ENCODE measurements at regions not wholly inside any gene's neighbourhood (a gene's known extent, or its start where the extent isn't known, plus 50 kb on each side); places are given as distances from the start of the nearest gene placed in this dataset.

DNA sequence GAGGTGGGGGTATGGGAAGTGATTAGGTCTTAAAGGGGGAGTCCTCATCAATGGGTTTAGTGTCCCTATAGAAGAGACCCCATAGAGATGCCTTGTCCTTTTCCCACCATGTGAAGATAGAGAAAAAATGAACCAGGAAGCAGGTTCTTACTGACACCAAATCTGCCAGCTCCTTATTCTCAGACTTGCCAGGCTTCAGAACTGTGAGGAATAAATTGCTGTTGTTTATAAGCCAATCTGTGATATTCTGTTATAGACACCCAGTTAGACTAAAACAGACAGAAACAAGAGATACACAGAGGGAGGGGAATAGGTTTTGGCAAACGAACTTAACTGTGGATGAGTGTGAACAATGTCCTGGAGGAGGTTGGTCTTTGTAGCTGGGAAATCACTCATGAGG, 381.4 kb downstream of the ADRA2A start:
- DNase-seq, result no peak

DNA sequence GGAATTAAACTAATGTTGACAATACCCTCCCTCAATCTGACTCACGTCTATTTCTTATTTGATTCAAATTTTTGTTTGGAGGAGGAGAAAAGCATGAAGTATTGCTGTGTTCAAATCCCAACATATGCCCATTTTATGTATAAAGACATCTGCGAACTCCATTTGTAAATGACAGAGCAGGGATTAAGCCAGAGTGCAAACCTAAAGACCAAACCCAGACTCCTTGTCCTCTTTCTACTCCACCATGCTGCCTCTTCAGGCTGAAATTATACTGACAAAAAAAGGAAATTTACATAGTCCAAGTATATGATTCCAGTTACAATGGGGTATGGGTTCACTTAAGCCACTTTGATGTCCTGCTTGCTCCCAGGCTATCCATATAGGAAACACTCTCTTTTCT, 383.1 kb downstream of the ADRA2A start:
- no peak for DNase-seq

DNA sequence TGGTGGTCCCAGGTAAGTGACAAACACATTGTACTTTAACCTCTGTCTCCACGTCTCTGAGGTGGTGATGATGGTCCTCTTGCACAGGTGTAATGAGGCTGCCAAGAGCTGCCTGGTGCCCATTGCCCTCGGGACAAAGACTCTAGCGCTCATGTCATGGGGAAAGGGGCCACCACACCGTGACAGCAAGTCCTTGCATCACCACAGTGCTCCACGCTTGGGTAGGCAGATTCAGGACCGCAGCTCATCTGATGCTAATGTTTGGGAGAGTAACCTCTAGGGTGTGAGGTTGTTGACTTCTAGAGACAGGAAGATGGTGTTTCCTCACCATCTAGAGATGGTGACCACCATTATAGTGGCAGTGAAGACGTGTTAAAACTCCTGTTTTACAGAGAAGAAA, 395.6 kb downstream of the ADRA2A start:
- no peak for DNase-seq

DNA sequence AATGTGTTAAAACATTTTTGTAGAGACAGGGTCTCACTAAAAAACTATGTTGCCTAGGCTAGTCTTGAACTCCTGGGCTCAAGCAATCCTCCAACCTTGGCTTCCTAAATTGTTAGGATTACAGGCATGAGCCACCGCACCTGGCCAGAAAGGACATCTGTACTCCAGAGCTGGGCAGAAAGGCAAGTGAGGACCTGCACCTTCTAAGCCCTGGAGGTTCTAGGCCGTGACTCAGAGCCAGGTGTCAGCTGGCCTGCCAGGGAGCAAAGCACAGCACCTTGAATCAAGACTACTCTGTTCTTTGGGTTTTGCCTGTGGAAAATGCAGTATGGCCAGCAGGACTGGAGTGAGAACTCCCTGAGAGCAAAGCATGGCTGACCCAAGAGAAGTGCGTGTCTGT, 396.5 kb downstream of the ADRA2A start:
- no peak for DNase-seq

DNA sequence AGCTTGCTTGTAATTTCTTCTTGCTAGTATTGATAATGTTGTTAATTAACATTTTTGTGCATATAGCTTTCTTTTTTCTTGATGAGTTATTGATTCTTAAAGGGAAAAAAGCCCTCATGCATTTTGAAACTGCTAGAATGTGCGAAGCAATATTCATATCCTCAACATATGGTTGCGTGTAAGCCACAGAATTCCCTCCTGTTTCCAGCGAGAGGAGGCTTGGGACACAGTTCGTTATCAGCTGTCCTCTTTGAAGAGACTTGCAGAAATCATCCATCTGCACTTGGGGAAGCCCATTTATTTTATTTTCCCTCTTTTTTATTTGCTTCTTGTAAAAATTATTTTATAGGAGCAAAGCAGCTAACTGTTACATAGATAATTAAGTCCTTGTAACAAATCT, 398.0 kb downstream of the ADRA2A start:
- no peak for DNase-seq

DNA sequence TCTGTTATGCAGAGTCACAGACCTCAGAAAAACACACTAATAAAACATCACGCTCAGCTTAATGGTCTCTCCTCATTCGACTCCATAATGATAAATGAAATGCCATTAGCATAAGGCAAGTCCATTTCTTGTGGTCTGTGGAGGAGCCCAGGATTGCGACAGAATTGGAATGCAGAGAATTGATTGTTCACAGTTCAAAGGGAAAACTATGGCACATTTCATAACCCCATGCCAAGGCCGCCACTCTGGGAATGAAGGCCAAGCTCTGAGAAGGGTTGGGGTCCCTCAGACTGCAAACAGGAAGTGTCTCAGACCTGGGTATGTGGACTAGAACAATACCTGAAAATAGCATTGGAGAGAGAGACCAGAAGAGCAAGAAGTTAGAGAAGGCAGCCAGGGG, 398.9 kb downstream of the ADRA2A start:
- no peak for DNase-seq

DNA sequence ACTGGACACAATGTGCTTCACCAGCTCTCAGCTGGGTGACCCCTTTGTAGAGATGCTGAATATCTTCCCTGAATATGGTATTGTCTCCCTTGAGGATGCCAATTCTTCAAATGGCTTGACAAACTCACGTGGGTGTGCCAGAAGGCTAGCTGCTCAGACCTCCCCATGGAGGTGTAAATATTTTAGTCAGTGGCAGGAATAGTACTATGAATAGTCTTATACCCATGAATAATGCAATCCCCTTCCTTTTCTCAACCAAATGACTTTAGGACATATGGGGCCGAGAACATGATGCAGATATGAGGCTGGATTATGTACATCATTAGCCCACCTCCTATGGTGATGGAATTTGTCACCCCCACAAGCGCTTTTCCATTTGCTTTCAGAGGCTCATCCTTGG, 401.8 kb downstream of the ADRA2A start:
- DNase-seq, result no peak

DNA sequence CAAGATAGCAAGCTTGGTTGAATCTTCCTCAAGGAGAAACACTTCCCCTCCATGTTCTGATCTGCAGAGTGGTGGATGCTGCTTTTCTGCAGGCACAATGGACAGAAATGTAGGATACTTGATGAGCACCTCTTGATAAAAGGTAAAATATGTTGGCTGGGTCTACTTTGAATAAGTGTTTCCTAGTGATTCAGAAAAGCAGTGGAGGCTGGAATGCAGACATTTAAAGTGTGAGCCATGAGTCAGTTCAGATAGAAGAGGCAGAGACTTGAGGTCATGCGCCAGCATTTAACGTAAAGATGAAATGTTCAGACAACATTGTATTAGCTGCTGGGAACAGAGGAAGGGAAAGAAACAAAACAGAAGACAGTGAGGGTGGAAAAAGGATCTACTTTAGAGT, 403.1 kb downstream of the ADRA2A start:
- no peak for DNase-seq

DNA sequence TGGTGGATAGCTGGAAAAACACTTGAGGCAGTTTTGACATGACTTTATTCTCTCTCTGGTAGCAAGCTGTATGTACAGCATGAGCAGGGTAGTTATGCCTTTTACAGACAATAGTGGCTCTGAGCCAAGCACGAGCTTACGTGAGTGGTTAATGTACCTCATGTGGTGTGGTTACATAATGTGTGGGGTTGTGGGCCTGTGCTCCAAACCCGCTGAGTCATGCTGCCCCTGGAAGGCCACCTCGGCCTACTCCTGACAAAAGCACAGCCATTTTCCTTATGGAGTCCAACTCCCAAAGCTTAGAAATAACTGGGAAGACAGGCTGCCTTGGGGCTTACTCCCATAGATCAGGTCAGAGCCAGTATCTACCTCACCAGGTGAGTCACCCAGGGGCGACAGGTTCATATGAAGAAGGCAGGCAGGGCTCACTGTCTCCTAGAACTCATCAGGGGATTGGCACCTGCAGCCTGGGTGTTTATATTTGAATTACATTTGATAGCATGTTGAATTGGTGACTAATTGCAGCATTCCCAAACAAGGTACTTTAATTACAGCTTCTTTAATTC, 404.5 kb downstream of the ADRA2A start:
- DNase-seq, result no peak

DNA sequence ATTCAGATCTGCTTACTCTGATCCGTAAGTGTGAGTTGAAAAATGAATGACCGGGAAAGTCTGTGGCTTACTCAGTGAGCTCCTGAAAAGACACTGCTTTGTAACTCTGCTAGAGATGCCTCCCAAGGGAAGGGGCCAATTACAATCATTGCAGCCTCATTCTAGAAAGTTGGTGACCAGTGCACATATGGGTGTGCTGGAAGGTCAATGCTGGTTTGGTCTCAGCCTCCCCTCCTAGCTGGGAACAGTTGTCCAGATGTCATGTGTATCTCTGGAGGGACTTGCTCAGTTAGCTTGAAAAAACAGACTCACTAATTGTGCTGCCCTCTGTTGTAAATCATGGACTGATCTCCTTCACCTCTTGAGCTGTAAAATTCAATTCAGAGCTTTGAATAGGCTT, 405.0 kb downstream of the ADRA2A start:
- no peak for DNase-seq

DNA sequence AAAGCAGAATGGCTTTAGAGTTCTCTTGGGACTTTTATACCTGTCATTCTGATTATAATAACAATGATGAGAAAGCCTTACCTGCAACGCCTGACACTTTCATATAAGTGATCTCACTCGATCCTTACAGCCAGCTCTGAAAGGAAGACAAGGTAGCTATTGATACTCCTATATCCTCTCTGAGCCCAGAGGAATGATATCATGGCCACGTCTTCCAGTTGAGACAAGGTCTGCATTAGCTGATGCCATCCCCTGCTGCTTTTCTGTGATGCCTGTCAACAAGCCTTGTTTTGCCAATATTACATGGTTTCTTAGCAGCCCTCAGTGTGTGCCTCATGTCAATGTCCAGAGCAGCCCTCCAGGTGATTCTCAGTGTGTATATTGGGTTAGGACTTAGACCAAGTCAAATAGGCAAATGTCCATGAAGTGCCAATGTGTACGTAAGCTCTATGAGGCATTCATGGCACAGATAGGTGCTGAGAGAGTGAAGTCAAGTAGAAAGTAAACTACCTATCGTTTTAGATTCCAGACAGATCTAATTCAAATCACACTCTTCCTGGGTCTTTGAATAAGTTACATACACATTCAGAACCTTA, 405.9 kb downstream of the ADRA2A start:
- no peak for DNase-seq

DNA sequence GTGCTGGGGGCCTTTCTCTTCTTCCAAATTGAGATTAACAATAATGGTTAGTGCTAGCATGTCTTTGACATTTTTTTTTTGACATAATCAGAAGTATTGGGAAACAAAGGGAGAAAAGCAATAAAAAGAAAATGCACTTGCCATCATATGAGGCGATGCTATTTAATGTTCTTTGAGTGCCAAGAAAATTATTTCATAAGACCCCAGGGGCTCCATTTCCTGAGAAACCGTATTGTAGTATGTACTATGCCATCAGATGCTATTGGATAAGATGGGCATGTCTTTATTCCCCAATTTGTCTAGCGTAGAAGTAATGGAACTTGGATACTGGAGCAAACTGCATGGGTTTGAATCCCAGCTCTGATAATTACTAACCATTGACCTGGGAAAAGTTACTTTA, 408.9 kb downstream of the ADRA2A start:
- no peak for DNase-seq

DNA sequence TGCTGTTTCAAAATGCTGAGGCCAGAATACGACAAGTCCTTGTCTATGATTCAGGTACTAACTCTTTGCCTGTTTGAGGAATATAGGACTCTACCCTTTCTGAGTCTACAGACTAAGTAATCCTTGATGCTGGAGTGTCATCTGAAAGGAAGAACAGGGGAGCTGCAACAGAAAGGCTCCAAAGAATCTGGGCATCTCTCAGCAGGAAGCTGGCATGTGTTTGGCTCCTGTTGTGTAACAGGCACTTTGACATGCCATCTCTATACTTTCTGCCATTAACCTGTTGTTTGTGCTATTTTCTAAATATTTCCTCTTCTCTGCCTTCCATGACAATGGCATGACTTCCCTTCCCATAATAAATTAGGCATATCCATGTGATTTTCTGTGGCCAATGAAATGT, 409.5 kb downstream of the ADRA2A start:
- DNase-seq, result no peak

DNA sequence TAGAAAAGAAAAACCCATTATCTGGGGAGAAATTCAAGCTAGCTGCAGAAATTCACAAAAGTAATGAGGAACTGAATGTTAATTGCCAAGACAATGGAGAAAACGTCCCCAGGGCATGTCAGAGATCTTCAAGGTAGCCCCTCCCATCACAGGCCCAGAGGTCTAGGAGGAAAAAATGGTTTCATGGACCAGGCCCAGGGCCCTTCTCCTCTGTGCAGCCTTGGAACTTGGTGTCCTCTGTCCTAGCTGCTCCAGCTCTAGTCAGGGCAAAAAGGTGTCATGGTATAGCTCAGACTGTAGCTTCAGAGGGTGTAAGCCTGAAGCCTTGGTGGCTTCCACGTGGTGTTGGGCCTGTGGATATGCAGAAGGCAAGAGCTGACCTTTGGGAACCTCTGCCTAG, 411.8 kb downstream of the ADRA2A start:
- no peak for DNase-seq

DNA sequence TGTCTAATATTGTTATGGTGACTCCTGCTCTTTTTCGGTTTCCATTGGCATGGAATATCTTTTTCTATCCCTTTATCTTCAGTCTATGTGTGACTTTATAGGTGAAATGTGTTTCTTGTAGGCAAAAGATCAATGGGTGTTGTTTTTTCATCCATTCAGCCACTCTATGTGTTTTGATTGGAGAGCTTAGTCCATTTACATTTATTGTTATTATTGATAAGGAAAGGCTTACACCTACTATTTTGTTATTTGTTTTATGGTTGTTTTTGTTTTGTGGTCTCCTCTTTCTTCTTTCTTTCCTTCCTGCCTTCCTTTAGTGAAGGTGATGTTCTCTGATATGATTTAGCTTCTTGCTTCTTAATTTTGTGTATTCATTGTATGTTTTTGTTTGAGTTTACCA, 414.3 kb downstream of the ADRA2A start:
- no peak for DNase-seq

DNA sequence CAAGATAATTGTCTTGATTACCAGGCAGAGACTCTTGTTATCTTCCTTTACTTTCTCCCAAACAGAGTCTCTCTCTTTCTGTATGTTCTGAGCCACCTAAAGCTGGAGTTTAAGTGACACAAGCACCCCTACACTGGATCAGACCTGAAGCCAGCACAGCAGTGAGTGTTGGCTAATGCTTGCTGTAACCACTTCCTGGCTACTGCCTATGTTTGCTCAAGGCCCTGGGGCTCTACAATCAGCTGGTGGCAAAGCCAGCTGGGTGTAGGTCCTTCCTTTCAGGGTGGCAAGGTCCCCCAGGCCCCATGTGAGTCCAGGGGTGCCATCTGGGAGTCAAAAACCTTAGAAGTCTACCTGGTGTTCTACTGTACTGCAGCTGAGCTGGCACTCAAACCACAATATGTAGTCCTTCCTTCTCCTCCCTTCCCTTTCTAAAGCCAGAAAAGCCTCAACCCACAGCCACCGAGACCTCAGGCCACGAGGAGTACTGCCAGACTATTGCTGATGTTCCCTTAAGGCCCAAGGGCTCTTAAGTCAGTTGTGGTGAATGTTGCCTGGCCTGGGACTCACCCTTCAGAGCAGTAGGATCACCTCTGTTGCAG, 416.3 kb downstream of the ADRA2A start:
- no peak for DNase-seq

DNA sequence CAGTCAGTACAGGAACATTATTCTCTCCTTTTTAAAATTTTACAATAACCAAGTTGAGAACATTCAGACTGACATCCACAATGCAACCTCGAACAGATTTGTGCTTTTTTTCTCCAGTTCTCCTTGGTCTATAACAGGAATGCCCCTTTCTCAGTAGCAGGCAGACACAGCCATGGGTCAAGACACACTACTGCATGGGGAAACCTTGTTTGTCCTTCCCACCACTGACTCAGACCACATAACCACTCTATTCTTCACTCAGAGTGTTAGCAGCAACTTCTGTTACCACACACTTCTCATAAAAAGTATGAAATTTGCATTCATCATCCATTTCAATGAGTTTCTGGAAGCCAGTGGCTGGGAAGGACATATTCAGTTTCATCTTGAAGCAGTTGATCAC, 421.7 kb downstream of the ADRA2A start:
- no peak for DNase-seq

DNA sequence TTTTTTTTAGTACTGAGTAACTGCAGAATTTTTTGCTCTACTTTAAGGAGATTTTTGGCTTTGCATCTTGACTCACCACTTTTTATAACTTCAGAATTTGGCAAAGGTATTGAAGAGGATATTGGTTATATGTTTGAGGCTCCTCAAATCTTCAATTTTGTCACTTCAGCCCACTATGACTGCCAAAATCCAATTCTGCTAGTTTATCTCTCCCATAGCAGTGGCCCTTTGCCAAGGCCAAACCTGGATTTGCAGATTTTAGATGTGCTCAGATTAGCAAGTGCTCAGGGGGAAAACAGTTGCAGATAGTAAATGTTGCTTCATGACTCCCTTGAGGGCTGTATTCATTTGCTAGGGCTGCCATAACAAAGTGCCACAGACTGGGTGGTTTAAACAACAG, 427.5 kb downstream of the ADRA2A start:
- no peak for DNase-seq

DNA sequence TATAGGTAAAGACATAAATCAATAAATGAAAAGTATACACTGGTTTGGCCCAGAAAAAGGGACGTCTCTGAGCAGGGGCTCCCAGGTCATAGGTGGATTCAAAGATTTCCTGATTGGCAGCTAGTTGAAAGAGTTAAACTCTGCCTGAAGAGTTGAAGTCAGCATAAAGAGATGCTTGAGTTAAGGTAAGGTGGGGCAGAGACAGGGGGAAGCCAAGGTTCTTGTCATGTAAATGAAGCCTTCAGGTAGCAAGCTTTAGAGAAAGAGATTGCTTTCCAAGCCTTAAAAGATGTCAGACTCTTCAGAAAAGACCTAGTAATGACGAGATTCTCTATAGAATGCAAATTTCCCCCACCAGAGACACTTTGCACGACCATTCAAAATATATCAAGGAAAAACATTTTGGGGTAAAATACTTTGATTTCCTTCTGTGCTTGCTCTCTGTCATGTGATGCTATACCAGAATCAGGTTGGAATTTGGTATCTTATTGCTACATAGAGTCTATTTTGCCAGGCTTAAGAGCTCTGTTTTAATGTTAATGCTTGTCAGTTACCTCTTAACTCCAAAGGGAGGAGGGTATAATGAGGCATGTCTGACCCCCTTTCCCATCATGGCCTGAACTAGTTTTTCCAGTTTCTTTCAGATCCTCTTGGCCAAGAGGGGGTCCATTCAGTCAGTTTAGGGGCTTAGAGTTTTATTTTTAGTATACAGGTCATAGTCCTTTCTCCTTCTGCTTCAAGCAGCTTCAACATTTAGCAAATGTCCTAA, 429.6 kb downstream of the ADRA2A start:
- DNase-seq, result no peak

DNA sequence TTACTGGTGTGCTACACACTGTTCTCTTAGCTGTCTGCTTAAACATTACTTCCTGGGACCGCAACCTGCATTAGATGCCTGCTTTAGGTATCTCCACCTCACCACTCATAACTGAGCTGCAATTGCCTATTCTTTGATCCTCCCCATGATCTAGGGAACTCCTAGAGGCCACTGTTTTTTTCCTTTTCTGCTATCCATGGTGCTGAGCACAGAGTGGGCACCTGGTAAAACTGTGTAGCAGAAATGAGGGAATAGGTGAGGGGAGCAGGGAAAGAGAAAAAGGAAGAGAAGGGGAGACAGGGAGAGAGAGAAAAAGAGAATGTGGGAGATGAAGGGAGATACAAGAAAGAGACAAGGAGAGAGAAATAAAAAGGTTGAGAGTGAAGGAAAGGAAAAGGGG, 434.9 kb downstream of the ADRA2A start:
- no peak for DNase-seq

DNA sequence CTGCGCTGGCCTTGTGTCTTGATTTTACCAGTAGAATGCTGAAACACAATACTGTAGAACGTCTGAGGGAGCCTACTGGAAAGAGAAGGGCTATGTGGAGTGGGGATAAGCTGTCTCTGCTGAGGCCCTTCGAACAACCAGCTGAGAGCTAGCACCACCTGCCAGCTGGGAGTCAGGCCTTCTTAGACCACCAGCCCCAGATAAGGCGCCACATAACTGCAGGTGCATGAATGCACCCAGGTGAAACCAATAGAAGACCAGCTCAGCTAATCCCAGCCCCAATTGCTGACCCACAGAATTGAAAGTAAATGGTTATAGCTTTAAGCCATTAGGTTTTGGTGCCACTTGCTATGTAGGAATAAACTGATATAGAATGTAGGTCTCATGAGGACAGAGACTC, 438.4 kb downstream of the ADRA2A start:
- DNase-seq, result no peak

DNA sequence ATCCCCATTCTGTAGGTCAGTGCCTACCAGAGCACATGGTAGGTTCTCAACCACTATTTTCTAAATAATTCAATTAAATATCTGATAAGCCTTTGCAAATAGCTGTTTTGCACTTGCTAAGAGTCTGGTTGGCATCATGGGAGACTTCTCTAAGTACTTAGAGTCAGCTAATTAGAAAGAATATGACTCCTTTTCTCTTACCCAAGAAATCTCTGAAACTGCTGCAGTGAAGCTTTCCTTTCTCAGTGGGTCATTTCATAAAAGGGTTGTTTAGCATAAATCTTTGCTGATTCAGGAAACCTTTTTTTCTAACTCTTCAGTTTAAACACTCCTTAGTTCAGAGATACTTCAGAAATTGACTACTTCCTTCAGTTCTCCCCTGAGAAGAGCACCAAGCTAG, 438.9 kb downstream of the ADRA2A start:
- DNase-seq, result no peak

DNA sequence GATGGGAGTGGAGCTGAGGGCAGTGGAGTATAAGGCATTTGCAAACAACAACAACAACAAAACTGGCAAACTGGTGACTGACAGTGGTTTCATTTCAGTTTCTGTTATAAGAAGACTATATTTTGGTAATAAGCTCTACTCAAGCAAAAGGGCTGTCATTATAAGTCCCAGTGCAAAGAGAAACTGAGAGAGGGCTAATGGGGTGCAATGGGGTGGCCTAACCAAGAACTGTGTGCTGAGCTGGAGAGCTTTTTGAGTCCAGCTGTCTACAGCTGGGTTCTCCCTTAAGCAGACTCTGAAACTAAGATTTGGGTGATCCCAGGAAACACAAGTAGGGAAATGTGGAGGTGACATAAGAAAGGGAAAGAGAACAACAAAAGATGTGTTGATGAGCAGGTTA, 439.3 kb downstream of the ADRA2A start:
- no peak for DNase-seq

DNA sequence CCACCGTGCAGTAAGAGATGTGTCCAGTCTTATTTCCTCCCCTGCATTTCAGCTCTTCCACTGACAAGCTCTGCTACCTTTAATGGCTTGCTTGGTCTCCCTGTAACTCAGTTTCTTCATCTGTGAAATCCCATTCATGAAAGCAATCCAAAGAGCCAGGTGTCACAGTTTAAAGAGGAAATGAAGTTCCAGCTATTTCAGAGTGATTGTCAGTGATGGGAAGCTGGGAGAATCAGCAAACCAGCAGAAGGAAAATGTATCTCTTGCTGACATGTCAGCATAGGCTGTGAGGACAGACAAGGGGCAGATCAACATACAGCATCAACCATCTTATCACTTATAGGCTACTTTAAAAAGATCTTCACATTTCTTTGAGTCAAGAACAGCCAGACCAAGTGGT, 445.3 kb downstream of the ADRA2A start:
- DNase-seq, result no peak
